Bronchial epithelial cell (primary cell): ENCODE measurements at regions not wholly inside any gene's neighbourhood (a gene's known extent, or its start where the extent isn't known, plus 50 kb on each side); places are given as distances from the start of the nearest gene placed in this dataset.
"Not testable (repeated sequence)": the region's sequence is repeated elsewhere in the genome, so short reads cannot be mapped to it uniquely, and the experiment has no call there.

Experiments
- DNase-seq: peaks from one replicate; pipeline ENCODE4 v3.0.0-alpha.2; 2010; ENCODE audit warnings: low read depth
- FAIRE-seq: peaks from 2 replicates; lab custom pipeline; 2011; peaks lifted over from hg19 to GRCh38; lab: Jason Lieb, UNC
- H3K27me3 ChIP-seq: 2 replicates; pipeline ENCODE4 v1.5.1; 2011; ENCODE audit warnings: low read length; ENCODE audit not compliant: control insufficient read depth, insufficient read depth
- H3K36me3 ChIP-seq: 2 replicates; pipeline ENCODE4 v1.5.1; 2011; ENCODE audit warnings: low read length; ENCODE audit not compliant: control insufficient read depth, insufficient read depth
- H3K4me3 ChIP-seq: 2 replicates; pipeline ENCODE4 v1.5.1; 2011; ENCODE audit warnings: mild to moderate bottlenecking, low read depth, low read length, control low read depth
- CTCF ChIP-seq: IDR thresholded peaks from 2 replicates; pipeline ENCODE4 v1.5.1; 2011; ENCODE audit warnings: mild to moderate bottlenecking, moderate library complexity, low read length, control low read depth, inconsistent platforms; ENCODE audit not compliant: insufficient read depth, severe bottlenecking

DNA sequence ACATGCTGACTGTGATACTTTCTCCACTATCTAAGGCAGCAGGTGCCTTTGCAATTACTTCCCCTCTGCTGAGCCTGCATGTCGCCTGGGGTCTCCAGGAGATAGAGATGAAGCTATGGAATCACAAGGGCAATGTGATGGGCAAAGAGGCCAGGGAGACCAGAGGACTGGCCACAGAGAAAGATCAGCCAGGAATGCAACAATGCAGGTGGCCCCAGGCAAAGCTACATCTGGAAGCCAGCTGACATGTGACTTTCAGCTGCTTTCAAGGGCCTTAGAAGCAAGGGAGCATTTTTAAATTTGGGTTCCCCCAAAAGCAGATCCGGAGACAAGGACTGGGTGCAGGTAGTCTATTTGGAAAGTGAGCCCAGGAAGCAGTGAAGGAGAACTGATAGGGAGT is 107.9 kb upstream of the SRSF6 start:
- no peak overlapping the region for H3K4me3 ChIP-seq
- H3K27me3 ChIP-seq, result no peaks in the 10 kb centered on the region
- H3K36me3 ChIP-seq, result no peaks in the 10 kb centered on the region
- DNase-seq (no peak), FAIRE-seq (no peak)
- no peak for TF ChIP-seq CTCF

DNA sequence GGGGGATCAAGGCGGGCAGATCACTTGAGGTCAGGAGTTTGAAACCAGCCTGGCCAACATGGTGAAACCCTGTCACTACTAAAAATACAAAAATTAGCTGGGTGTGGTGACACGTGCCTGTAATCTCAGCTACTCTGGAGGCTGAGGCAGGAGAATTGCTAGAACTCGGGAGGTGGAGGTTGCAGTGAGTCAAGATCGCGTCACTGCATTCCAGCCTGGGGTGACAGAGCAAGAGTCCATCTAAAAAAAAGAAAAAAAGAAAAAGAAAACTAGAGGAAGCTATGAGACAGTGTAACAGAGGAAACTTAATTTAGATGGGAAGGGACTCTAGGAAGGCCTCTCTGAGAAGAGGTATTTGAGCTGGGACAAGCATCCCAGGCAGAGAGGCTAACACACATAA is 109.9 kb upstream of the SRSF6 start:
- not testable (repeated sequence) for DNase-seq, H3K4me3 ChIP-seq, H3K27me3 ChIP-seq, H3K36me3 ChIP-seq, FAIRE-seq

- Histone ChIP-seq H3K27me3 (no peaks in the 10 kb centered on the region), H3K4me3 (no peak overlapping the region), H3K36me3 (no peaks in the 10 kb centered on the region)
- no peak for TF ChIP-seq CTCF
- FAIRE-seq (no peak), DNase-seq (no peak)
These were observed 112.0 kb upstream of the SRSF6 start for GRCh38 chr20:43345676-43346075.

DNA sequence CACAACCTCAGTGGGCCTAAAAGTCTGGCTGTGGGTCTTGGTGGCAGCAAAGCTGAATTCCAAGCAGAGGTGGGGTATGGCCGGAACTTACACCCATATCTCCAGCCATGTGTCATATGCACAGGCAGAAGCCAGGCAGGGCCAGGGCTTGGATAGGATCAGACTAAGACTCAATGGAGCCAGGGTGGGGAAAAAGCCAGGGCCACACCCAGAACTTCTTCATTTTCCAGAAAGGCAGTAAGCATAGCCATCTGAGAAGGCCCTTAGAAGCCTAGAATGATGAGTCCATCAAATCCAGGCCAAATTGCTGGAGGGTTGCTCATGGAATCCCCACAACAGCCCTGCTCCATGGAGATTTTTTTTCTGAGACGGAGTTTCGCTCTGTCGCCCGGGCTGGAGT is 116.2 kb upstream of the SRSF6 start:
- no peak for FAIRE-seq

GRCh38 chr20:43337036-43337435 is 120.7 kb upstream of the SRSF6 start:
- no peak for DNase-seq
- FAIRE-seq, result no peak
- Histone ChIP-seq H3K36me3 (no peaks in the 10 kb centered on the region), H3K27me3 (no peaks in the 10 kb centered on the region), H3K4me3 (no peak overlapping the region)
- no peak for TF ChIP-seq CTCF

More for the DNA sequence above, 116.2 kb upstream of the SRSF6 start:
- DNase-seq, result no peak
- no peak overlapping the region for H3K4me3 ChIP-seq
- H3K27me3 ChIP-seq, result no peaks in the 10 kb centered on the region
- no peak for TF ChIP-seq CTCF
- no peaks in the 10 kb centered on the region for H3K36me3 ChIP-seq

GRCh38 chr20:43334080-43334479 is 123.6 kb upstream of the SRSF6 start:
- Histone ChIP-seq H3K4me3 (no peak overlapping the region), H3K27me3 (no peaks in the 10 kb centered on the region), H3K36me3 (no peaks in the 10 kb centered on the region)
- TF ChIP-seq CTCF, result no peak
- DNase-seq (no peak), FAIRE-seq (no peak)

DNA sequence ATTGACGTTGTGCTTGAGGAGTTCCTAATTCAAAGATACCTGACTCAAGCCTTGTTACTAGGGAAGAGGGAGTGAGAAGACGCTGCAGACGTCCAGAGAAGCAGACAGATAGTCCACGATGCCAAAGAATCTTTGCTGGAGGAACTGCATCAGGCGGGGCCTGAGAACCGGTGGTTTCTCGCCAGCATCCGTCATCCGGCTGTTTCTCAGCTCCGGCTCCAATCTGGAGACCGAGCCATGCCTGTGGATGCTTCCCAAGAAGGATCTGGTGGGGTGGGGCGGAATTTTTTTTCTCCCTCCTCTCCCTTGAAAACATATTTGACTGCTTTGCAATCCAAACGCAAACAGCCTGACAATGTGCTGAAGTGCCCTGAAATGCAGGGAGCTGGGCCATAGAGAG is 125.8 kb upstream of the SRSF6 start:
- FAIRE-seq (no peak), DNase-seq (no peak)
- no peaks in the 10 kb centered on the region for H3K36me3 ChIP-seq
- TF ChIP-seq CTCF, result no peak
- no peaks in the 10 kb centered on the region for H3K27me3 ChIP-seq
- no peak overlapping the region for H3K4me3 ChIP-seq
